HEK293T (cell line): ENCODE measurements at regions not wholly inside any gene's neighbourhood (a gene's known extent, or its start where the extent isn't known, plus 50 kb on each side); places are given as distances from the start of the nearest gene placed in this dataset.

Source experiments
- ELF4 ChIP-seq: fragments of 450-650 bp; IDR thresholded peaks from 2 replicates; pipeline ENCODE4 v1.6.1; 2017; ENCODE audit warnings: antibody characterized with exemption
- FOXA1 ChIP-seq: fragments of 450-650 bp; IDR thresholded peaks from 2 replicates; pipeline ENCODE4 v1.6.1; 2016; ENCODE audit warnings: mild to moderate bottlenecking
- FOXK2 ChIP-seq: fragments of 450-650 bp; IDR thresholded peaks from 2 replicates; pipeline ENCODE4 v1.6.1; 2016; ENCODE audit warnings: mild to moderate bottlenecking
- FOXM1 ChIP-seq: fragments of 450-650 bp; IDR thresholded peaks from 2 replicates; pipeline ENCODE4 v1.6.1; 2017; ENCODE audit warnings: mild to moderate bottlenecking, borderline replicate concordance
- SP1 ChIP-seq: fragments of 450-650 bp; IDR thresholded peaks from 2 replicates; pipeline ENCODE4 v1.6.1; 2017
- TARDBP ChIP-seq: fragments of 450-650 bp; IDR thresholded peaks from 2 replicates; pipeline ENCODE4 v1.6.1; 2016

GRCh38 chr16:51722467-51722866 lies 571.4 kb upstream of the SALL1 start:
- TF ChIP-seq FOXK2 (no peak), ELF4 (no peak), TARDBP (no peak), FOXA1 (no peak), SP1 (no peak), FOXM1 (no peak)
